ENCODE measurements at regions not wholly inside any gene's neighbourhood (a gene's known extent, or its start where the extent isn't known, plus 50 kb on each side); places are given as distances from the start of the nearest gene placed in this dataset.
"Not testable (repeated sequence)": the region's sequence is repeated elsewhere in the genome, so short reads cannot be mapped to it uniquely, and the experiment has no call there.

- TF ChIP-seq CTCF (conservative IDR thresholded peaks at IDR 0.05); EZH2 (IDR thresholded peaks at IDR 0.05; ENCODE audit: low read depth): not testable (repeated sequence)
Measured at GRCh38 chr5:62232218-62232617, 73.8 kb upstream of the KIF2A start.
